MG63 (cell line): ENCODE measurements at regions not wholly inside any gene's neighbourhood (a gene's known extent, or its start where the extent isn't known, plus 50 kb on each side); places are given as distances from the start of the nearest gene placed in this dataset.

Experiments used
- DNase-seq: peaks from one replicate; pipeline ENCODE4 v3.0.0-alpha.2; 2020
- H3K27me3 ChIP-seq: fragments of 250-450 bp; sonication (Bioruptor Pico); 2 replicates; pipeline ENCODE4 v1.5.1; 2020; ENCODE audit warnings: mild to moderate bottlenecking, moderate library complexity
- H3K36me3 ChIP-seq: fragments of 250-450 bp; sonication (Bioruptor Pico); 2 replicates; pipeline ENCODE4 v1.5.1; 2020; ENCODE audit warnings: mild to moderate bottlenecking, moderate library complexity
- H3K4me3 ChIP-seq: fragments of 250-450 bp; sonication (Bioruptor Pico); 2 replicates; pipeline ENCODE4 v1.5.1; 2020; ENCODE audit warnings: mild to moderate bottlenecking, moderate library complexity
- H3K9me3 ChIP-seq: fragments of 250-450 bp; sonication (Bioruptor Pico); 2 replicates; pipeline ENCODE4 v1.5.1; 2020; ENCODE audit warnings: mild to moderate bottlenecking, moderate library complexity

DNA sequence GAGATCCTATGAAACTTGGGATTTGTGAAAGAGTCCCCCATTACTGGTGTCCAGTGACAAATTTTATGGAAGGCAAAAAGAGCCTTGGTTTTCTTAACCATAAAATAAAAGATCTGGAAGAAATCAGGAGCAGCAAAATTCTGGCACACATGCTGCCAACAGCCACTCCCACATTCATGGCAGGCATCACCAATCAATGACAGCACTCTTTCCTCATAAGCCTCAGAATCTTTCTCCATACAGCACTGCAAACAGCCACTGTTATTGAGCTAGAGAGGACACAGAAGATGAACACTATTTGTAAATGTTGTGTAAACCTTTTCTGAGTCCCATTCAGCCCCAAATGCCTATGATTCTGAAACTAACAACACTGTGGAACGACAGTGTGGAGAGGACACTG is 162.2 kb downstream of the RRAGC start:
- 0 out of 2 replicates have a peak, but pooled peaks cover 3% of the 10 kb centered on the region for H3K27me3 ChIP-seq
- no peak overlapping the region for H3K4me3 ChIP-seq
- H3K36me3 ChIP-seq = no peaks in the 10 kb centered on the region
- H3K9me3 ChIP-seq = no peaks in the 10 kb centered on the region
- DNase-seq = no peak

DNA sequence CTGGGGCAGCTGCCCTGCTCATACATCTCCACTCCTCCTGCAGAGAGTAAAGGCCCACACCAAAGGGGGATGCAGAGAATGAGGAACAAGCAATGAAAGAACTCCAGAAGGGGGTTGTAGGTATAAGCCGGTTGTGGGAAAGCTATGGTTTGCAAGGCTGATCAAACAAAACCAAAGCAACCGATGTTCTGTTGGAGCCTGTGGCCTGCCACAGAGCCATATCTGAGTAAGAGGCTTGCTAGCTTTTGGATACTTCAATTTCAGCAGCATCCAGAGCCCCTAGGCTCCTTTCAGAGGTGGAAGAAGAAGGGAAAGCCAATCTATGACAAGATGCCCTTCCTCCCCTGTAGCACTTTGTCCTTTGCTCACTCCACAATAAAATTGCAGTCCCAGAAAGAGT is 163.2 kb downstream of the RRAGC start:
- Histone ChIP-seq H3K36me3 (no peaks in the 10 kb centered on the region), H3K9me3 (no peaks in the 10 kb centered on the region), H3K27me3 (peaks cover 9% of the 10 kb centered on the region; the same call in 1 of the 2 replicates), H3K4me3 (no peak overlapping the region)
- DNase-seq = no peak

DNA sequence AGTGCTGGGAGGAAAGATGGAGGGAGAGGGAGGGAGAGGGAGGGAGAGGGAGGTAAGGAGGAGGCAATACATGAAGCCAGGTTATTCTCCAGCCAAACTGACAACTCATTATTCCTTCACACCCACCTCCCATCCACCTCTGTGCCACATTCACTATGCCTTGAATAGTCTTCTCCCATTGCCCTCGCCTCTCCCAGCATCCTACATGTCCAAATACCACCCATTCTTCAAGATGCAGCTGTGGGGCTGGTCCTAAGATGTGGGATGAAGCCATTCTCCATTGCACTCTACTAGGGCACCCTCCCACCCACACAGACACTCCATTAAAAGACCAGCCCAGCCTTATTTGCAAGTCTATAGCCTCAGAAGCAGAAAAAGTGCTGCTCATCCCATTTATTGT is 165.8 kb downstream of the RRAGC start:
- no peak overlapping the region for H3K4me3 ChIP-seq
- peaks cover 19% of the 10 kb centered on the region for H3K27me3 ChIP-seq
- H3K9me3 ChIP-seq = no peaks in the 10 kb centered on the region
- DNase-seq = no peak
- no peaks in the 10 kb centered on the region for H3K36me3 ChIP-seq

DNA sequence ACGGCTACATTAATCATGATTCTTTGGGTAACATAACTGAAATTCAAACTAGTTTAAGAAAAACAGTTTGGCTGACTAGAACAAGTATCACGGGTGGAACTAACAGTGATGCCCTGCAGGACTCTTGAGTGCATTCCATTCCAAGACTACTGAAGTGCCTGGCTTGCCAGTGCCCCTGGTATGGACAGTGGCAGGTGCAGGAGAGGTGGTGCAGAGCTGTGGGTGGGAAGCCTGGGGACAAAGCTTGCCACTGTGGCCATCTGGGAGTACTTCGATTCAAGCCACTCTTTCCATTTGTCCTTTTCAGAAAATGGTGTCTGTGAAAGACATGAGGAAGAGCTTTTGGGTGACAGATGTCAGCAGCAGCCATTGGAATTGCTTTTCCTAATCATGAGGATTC is 166.5 kb downstream of the RRAGC start:
- Histone ChIP-seq H3K36me3 (no peaks in the 10 kb centered on the region), H3K9me3 (no peaks in the 10 kb centered on the region), H3K4me3 (no peak overlapping the region), H3K27me3 (peaks cover 26% of the 10 kb centered on the region)
- DNase-seq = no peak

DNA sequence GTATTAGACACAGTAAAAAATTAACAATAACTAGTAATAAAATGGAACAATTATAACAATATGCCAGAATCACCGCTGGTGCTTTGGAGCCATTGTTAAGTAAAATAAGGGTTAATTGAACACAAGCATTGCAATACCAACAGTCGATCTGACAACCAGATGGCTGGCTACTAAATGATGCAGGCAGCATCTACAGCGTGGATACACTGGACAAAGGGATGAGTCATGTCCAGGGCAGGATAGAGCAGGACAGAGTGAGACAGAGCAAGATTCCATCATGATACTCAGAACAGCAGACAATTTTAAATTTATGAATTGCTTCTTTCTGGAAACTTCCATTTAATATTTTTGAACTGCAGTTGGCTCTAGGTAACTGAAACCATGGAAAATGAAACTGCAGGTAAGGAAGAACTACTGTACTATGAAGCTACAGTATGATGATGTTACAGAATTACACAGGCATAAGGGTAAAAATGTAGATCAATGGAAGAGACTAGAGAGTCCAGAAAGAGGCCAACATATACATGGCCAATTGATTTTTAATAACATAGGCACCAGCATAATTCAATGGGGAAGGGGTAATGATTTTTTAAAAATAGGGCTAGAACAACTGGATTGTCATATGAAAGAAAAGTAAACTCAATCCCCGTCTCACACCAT is 168.7 kb downstream of the RRAGC start:
- peaks cover 42% of the 10 kb centered on the region for H3K27me3 ChIP-seq
- DNase-seq = no peak
- H3K9me3 ChIP-seq = no peaks in the 10 kb centered on the region
- H3K36me3 ChIP-seq = no peaks in the 10 kb centered on the region
- H3K4me3 ChIP-seq = no peak overlapping the region

DNA sequence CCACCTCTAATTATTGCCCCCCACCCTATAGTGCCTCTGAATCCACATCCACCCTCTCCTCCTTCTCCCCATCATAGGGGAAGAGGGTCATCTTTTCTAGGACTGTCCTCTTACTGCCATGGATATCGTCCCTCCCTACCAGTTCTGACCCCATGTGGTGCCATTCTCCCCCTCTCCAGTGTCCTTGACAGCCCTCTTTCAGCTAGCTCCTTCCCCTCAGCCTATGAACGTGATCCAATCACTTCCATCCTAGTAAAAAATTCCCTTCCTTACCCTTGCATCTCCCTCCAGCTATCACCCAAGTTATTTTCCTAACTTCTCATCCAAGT is 172.7 kb downstream of the RRAGC start:
- Histone ChIP-seq H3K4me3 (no peak overlapping the region), H3K36me3 (no peaks in the 10 kb centered on the region), H3K9me3 (no peaks in the 10 kb centered on the region), H3K27me3 (peaks cover 46% of the 10 kb centered on the region)
- no peak for DNase-seq

DNA sequence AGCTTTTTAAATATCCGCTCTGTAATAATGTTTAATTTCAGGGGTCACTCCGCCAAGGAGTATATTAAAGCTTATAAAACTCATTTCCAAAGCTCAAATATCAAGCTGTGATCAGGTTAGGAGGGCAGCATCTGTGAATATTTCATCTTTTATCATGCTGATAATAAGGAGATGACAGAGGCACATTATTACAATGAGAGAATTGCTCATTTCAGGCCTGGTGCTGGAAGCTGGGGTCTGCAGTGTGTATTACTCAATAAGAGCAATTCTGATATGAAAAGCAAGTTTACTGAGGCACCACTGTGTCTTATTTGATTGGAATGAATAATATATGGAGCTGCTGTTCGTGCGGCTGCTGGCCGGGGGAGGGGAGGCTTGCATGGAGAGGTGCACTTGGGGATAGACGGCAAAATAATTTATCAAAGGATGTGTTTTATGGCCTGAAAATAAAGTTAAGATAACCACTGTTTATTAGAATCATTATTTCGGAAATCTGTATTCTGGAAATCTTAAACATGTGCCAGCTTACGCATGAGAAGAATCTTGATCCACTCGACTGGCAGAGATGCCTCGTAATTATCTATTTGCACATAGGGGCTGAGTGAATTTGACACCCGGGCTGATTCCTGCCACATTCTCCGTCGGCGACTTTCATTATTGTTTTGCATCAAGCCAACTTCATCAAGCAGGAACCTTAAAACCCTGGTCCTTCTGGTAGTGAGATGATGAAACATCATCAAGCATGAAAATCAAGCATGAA is 173.2 kb downstream of the RRAGC start:
- Histone ChIP-seq H3K9me3 (no peaks in the 10 kb centered on the region), H3K4me3 (no peak overlapping the region), H3K36me3 (no peaks in the 10 kb centered on the region), H3K27me3 (peaks cover 41% of the 10 kb centered on the region)
- DNase-seq = no peak

DNA sequence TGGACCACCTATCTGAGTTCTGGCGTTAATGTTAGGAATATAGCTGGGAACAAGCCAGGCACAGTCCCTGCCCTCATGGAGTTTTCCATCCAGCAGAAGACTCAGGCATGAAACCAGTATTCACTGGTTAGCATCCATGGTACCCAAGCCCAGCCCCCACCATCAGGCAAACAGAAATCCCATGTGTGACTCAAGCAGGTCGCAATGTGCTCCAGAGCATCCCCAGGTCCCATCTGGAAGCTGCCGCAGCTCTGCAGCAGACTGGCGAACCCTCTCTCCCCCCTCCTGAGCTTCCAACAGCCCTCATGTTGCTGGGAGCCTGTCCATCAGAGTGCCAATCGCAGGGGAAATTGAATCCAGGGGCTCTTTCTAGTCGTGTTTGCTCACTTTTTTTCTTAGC is 174.2 kb downstream of the RRAGC start:
- H3K27me3 ChIP-seq = peaks cover 38% of the 10 kb centered on the region
- DNase-seq = no peak
- no peak overlapping the region for H3K4me3 ChIP-seq
- H3K36me3 ChIP-seq = no peaks in the 10 kb centered on the region
- no peaks in the 10 kb centered on the region for H3K9me3 ChIP-seq

DNA sequence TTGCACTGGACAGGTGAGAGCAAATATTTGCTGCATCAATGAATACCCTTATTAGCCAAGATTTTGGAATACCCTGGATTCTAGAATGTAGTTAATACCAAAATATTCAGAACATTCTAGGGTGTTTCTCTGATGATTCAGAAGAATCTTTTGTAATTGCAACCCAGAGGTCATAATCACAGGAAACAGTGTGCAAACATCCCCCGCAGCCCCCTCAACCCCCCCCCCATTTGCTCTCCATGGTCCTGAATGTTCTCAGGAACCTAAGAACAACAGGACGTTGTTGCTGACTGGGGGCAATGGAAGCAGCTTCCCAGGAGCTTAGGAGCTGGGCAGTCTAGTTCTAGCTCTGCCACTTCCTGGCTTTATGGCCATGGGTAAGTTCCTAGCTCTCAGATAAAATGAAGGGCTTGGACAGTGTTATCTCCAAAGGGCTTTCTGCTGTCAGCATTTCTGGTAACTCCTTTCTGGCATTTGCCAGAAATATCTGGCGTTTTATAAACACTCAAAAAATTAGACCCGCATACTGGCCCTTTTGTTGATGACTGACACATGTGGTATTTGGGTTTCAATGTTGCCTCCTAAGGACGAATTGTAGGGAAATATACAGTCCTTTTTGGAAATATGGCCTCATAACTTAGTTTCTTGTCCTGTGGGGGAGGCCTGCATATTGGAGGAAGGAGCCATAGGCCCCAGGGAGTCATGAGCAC is 178.6 kb downstream of the RRAGC start:
- peak; percentile 4 for DNase-seq
- no peaks in the 10 kb centered on the region for H3K36me3 ChIP-seq
- H3K27me3 ChIP-seq = peaks cover 8% of the 10 kb centered on the region
- no peak overlapping the region for H3K4me3 ChIP-seq
- no peaks in the 10 kb centered on the region for H3K9me3 ChIP-seq

DNA sequence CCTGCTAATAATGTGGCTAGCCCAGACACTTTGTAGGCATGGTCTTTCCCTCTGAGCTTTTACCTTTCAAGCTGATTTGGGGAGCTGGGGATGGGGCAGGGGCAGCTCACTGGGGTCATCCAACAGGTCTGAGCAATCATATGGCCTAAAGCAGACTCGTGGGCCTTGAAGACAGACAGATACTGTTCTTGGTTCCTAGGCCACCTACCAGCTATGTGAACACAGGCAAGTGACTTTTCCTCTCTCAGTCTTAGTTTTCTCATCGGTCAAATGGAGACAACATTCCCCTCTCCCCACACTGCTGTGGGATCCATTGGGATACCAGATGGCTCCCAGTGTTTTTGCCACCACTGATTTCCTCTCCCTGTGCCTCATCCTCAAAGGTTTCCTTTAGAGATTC is 181.8 kb downstream of the RRAGC start:
- no peaks in the 10 kb centered on the region for H3K36me3 ChIP-seq
- H3K9me3 ChIP-seq = no peaks in the 10 kb centered on the region
- no peaks in the 10 kb centered on the region for H3K27me3 ChIP-seq
- no peak for DNase-seq
- no peak overlapping the region for H3K4me3 ChIP-seq

DNA sequence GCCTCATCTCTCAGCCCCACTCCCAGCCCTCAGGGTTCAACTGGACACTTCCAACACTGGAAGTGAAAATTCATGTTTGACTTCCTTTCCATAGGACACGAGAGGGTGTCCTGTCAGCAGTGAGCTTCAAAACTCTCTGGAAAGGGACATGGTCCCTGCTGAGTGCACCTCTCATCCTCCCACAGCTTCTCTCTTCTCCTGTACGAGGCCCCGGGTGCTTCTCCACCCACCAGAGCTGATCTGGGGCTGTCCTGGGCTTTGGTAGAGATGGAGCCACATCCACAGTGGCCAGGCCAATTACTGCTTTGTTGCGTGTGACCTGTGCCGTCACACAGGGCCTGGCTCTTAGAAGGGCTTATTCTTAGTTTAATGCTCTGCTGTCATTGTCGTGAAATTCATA is 182.3 kb downstream of the RRAGC start:
- Histone ChIP-seq H3K36me3 (no peaks in the 10 kb centered on the region), H3K9me3 (no peaks in the 10 kb centered on the region), H3K4me3 (no peak overlapping the region), H3K27me3 (no peaks in the 10 kb centered on the region)
- no peak for DNase-seq

DNA sequence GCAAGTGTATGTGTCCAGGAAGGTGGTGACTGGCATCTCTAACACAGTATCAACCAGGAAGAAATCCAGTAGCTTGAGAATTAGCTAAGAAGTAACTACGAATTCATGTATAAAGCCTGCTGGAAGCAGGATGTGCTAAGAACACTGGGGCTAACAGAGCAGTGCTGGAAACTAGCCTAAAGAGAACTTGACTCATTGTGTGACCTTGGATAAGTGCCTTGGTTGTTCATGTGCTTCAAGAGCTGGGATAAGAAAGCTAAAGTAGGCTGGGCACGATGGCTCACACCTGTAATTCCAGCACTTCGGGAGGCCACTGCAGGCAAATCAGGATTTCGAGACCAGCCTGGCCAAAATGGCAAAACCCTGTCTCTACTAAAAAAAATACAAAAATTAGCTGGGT is 186.9 kb downstream of the RRAGC start:
- H3K9me3 ChIP-seq = no peaks in the 10 kb centered on the region
- H3K4me3 ChIP-seq = no peak overlapping the region
- H3K27me3 ChIP-seq = no peaks in the 10 kb centered on the region; the same call in 1 of the 2 replicates
- H3K36me3 ChIP-seq = no peaks in the 10 kb centered on the region
- no peak for DNase-seq

DNA sequence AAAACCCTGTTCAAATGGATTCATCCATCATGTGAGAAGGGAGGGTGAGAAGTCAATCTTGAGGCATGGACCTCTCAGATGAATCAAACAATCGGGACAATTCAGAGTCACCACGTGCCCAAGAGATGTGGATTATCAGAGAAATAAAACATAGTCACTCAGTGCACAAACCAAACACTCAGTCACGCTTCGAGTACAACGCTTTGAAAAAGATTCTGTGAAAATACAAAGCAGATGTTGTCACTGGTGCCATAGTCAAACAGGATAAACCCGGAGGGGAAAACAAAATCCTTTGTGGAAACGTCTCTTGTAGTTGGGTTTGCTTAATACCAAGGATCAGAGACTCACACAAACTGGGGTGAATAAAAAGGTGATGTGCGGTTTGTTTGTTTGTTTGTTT is 188.4 kb downstream of the RRAGC start:
- no peak for DNase-seq
- Histone ChIP-seq H3K9me3 (no peaks in the 10 kb centered on the region), H3K36me3 (no peaks in the 10 kb centered on the region), H3K4me3 (no peak overlapping the region), H3K27me3 (no peaks in the 10 kb centered on the region; the same call in 1 of the 2 replicates)

DNA sequence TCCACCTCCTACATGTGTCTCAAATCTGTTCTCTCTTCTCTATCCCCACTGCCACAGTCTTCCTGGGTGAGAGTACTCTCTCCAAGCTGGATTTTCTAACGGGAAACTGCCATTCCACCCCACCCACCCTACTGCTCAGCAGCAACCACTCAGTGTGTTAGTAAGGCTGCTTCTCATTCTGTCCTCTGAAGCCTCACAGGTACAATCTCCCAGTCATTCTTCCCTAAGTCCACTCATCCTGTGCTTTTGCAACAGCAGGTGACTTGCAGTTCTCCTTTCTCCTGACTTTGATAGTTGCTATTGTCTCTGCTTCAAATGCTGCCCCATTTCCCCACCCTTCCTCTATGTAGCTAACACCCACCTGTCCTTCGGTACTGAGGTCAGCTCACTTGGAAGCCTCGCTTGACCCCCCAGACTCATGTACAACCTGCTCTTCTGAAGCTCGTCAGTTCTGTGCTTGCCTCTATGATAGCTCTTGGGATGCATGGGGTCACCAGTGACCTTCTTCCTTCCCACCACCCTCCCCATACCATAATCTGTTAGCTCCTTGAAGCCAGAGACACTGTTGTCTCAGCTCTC is 188.9 kb downstream of the RRAGC start:
- DNase-seq = no peak

DNA sequence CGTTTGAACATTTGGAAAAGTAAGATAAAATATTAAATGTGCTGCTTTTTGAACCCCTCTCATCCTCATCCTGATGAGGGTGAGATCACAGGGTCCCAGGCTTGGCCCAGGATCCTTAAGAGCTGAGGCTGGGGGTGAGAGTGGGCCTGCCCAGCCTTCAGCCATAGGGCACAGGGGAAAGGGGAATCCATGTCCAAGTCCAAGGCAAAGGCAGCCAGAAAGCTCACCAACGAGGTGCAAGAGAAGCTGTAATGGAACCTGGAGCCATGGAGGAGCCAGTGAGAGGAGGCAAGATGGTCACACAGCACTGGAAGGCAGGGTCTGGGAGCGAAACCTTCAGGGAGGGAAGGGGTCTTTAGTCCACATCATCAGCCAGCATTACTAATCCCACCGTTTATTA is 191.9 kb downstream of the RRAGC start:
- no peaks in the 10 kb centered on the region for H3K36me3 ChIP-seq
- H3K27me3 ChIP-seq = peaks cover 2% of the 10 kb centered on the region; the same call in 1 of the 2 replicates
- H3K9me3 ChIP-seq = no peaks in the 10 kb centered on the region
- no peak overlapping the region for H3K4me3 ChIP-seq
- no peak for DNase-seq

More for the DNA sequence above, 188.9 kb downstream of the RRAGC start:
- Histone ChIP-seq H3K9me3 (no peaks in the 10 kb centered on the region), H3K4me3 (no peak overlapping the region), H3K27me3 (no peaks in the 10 kb centered on the region; the same call in 1 of the 2 replicates), H3K36me3 (no peaks in the 10 kb centered on the region)

DNA sequence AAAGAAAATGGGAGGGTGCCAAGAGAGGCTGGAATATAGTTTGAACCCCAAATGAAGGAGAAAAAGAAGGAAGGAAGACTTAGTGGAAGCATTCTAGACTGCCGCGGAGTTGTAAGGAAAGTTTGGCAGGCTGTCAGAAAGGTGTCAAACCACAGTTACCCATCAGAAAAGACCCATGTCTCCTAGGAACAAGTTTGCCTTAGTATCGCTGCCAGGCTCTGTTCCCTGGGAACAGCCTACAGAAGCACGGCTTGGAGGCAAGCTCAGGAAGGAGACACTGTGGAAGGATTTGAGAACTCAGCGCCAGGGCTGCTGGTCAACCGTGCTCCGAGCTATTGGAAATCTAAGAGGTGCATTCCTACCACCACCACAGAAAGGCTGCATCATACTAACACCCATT is 197.4 kb downstream of the RRAGC start:
- no peak for DNase-seq
- H3K27me3 ChIP-seq = peaks cover 6% of the 10 kb centered on the region; the same call in 1 of the 2 replicates
- no peak overlapping the region for H3K4me3 ChIP-seq
- no peaks in the 10 kb centered on the region for H3K9me3 ChIP-seq
- no peaks in the 10 kb centered on the region for H3K36me3 ChIP-seq

DNA sequence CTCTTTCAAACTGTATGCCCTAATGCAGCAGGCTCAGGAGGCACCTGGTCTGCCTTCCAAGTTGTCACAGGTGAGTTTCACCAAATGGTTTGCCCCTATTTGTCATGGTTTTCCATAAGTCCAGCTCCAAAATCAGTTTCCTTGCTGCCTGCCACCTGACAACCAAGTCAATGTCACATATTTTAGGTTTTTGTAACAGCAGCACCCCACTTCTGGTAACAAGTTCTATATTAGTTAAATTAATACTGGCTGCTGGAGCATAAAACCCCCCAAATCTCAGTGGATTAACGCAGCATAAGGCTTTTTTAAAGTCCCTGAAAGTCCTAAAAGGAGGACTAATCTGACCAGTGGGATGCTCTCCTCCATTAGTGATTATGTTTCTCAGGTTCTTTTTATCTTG is 200.7 kb downstream of the RRAGC start:
- peaks cover 6% of the 10 kb centered on the region; the same call in 1 of the 2 replicates for H3K27me3 ChIP-seq
- no peak for DNase-seq
- no peak overlapping the region for H3K4me3 ChIP-seq
- H3K36me3 ChIP-seq = no peaks in the 10 kb centered on the region
- no peaks in the 10 kb centered on the region for H3K9me3 ChIP-seq
